ENCODE measurements at regions not wholly inside any gene's neighbourhood (a gene's known extent, or its start where the extent isn't known, plus 50 kb on each side); places are given as distances from the start of the nearest gene placed in this dataset.

GRCh38 chr6:43987838-43988439 is 139.3 kb downstream of the MRPL14 start:
- DNase-seq (no peak), ATAC-seq (ENCODE audit: low read depth) (no peak)
- no peak overlapping the region for H3K27ac Mint-ChIP-seq
- Histone ChIP-seq H3K27me3 (replicated peaks in 1 of 4; ENCODE audit: control extremely low read depth in 1 of 4, control insufficient read depth in 3 of 4, insufficient read depth in 4 of 4, low read length in 3 of 4) (peaks cover 0 to 3% (median 0%) of the 10 kb centered on the region in 4 experiments), H3K4me2 (replicated peaks; ENCODE audit: low read depth, low read length, poor library complexity, severe bottlenecking) (no peak overlapping the region), H3K9me3 (ENCODE audit: control extremely low read depth in 1 of 3, control insufficient read depth in 2 of 3, insufficient read depth in 1 of 3, low read length in 2 of 3) (no peaks in the 10 kb centered on the region), H3K4me3 (ENCODE audit: control extremely low read depth in 1 of 5, extremely low read depth in 1 of 5, insufficient read depth in 1 of 5, low read depth in 2 of 5, low read length in 4 of 5) (no peak overlapping the region), H3K9ac (ENCODE audit: low read length) (no peak overlapping the region), H3K4me1 (ENCODE audit: control insufficient read depth in 2 of 2, insufficient read depth in 2 of 2, low read length in 2 of 2) (no peaks in the 10 kb centered on the region), H4K20me1 (ENCODE audit: control insufficient read depth, insufficient read depth, low read length, poor library complexity, severe bottlenecking) (no peaks in the 10 kb centered on the region), H3K79me2 (ENCODE audit: control insufficient read depth, insufficient read depth, low read length) (no peaks in the 10 kb centered on the region), H3K36me3 (replicated peaks in 1 of 2; ENCODE audit: control extremely low read depth in 1 of 2, control insufficient read depth in 1 of 2, extremely low read depth in 1 of 2, insufficient read depth in 2 of 2, low read length in 1 of 2) (no peaks in the 10 kb centered on the region), H2AFZ (ENCODE audit: insufficient read depth, low read depth, low read length, poor library complexity, severe bottlenecking) (no peak overlapping the region), H3K27ac (ENCODE audit: low read length in 2 of 2) (no peak overlapping the region)
- intact Hi-C loops (cut with micrococcal nuclease) = no loop called here
- ChIA-PET CTCF (no interaction called here), POLR2A (no interaction called here)
- H3K9me3 Mint-ChIP-seq (ENCODE audit: insufficient read depth) = no peaks in the 10 kb centered on the region
- TF ChIP-seq EZH2 (IDR thresholded peaks at IDR 0.05; ENCODE audit: borderline replicate concordance, insufficient read depth, low read depth, low read length, poor library complexity, severe bottlenecking) = no peak
- TF ChIP-seq CTCF (IDR thresholded peaks at IDR 0.05) = no peak
- peaks cover 35% of the 10 kb centered on the region for H3K27me3 Mint-ChIP-seq
- no peak overlapping the region for H3K4me3 Mint-ChIP-seq
- H3K4me1 Mint-ChIP-seq = no peaks in the 10 kb centered on the region
- WGBS (ENCODE audit: insufficient coverage) = 85% methylated on average over 5 of the region's 7 CpGs

GRCh38 chr6:43986177-43986825 is 141.0 kb downstream of the MRPL14 start:
- Mint-ChIP-seq H3K9me3 (ENCODE audit: insufficient read depth) (no peaks in the 10 kb centered on the region), H3K4me3 (no peak overlapping the region), H3K4me1 (no peaks in the 10 kb centered on the region), H3K27ac (no peak overlapping the region), H3K27me3 (peaks cover 30% of the 10 kb centered on the region)
- POLR2A ChIA-PET = no interaction called here
- Histone ChIP-seq H3K4me3 (ENCODE audit: control extremely low read depth in 1 of 5, extremely low read depth in 1 of 5, insufficient read depth in 1 of 5, low read depth in 2 of 5, low read length in 4 of 5) (no peak overlapping the region), H4K20me1 (ENCODE audit: control insufficient read depth, insufficient read depth, low read length, poor library complexity, severe bottlenecking) (no peaks in the 10 kb centered on the region), H3K79me2 (ENCODE audit: control insufficient read depth, insufficient read depth, low read length) (no peaks in the 10 kb centered on the region), H3K9me3 (ENCODE audit: control extremely low read depth in 1 of 3, control insufficient read depth in 2 of 3, insufficient read depth in 1 of 3, low read length in 2 of 3) (no peaks in the 10 kb centered on the region), H3K36me3 (replicated peaks in 1 of 2; ENCODE audit: control extremely low read depth in 1 of 2, control insufficient read depth in 1 of 2, extremely low read depth in 1 of 2, insufficient read depth in 2 of 2, low read length in 1 of 2) (no peaks in the 10 kb centered on the region), H3K27ac (ENCODE audit: low read length in 2 of 2) (no peak overlapping the region), H3K27me3 (replicated peaks in 1 of 4; ENCODE audit: control extremely low read depth in 1 of 4, control insufficient read depth in 3 of 4, insufficient read depth in 4 of 4, low read length in 3 of 4) (peaks cover 0 to 3% (median 0%) of the 10 kb centered on the region in 4 experiments), H2AFZ (ENCODE audit: insufficient read depth, low read depth, low read length, poor library complexity, severe bottlenecking) (no peak overlapping the region), H3K4me2 (replicated peaks; ENCODE audit: low read depth, low read length, poor library complexity, severe bottlenecking) (no peak overlapping the region), H3K4me1 (ENCODE audit: control insufficient read depth in 2 of 2, insufficient read depth in 2 of 2, low read length in 2 of 2) (no peaks in the 10 kb centered on the region), H3K9ac (ENCODE audit: low read length) (no peak overlapping the region)
- WGBS (ENCODE audit: insufficient coverage) = 89% methylated on average over 6 of the region's 7 CpGs
- intact Hi-C loops (cut with micrococcal nuclease) = no loop called here
- CTCF ChIA-PET = interaction anchor here (0.6 kb wide), 1 partner anchor 216 kb away, joined by 3 read pairs; no protein-coding TSS in a partner anchor
- DNase-seq (no peak), ATAC-seq (ENCODE audit: low read depth) (no peak)
- TF ChIP-seq CTCF (IDR thresholded peaks at IDR 0.05) = no peak

Data from B cell (primary cell).